NCI-H2029 treated with DMSO at 0.1 percent for 48 hours (cell line): ENCODE measurements at regions not wholly inside any gene's neighbourhood (a gene's known extent, or its start where the extent isn't known, plus 50 kb on each side); places are given as distances from the start of the nearest gene placed in this dataset.
"Not testable (repeated sequence)": the region's sequence is repeated elsewhere in the genome, so short reads cannot be mapped to it uniquely, and the experiment has no call there.

Source experiments
- DNase-seq: peaks from one replicate; lab custom pipeline; 2025; lab: John Stamatoyannopoulos, UW

GRCh38 chr22:48911647-48912046 lies 916.0 kb downstream of the BRD1 start:
- not testable (repeated sequence) for DNase-seq

- not testable (repeated sequence) for DNase-seq
Measured at GRCh38 chr22:48911067-48911466, 916.6 kb downstream of the BRD1 start.

- no peak for DNase-seq
Measured at GRCh38 chr22:48908547-48908946, 919.1 kb downstream of the BRD1 start.

- DNase-seq = no peak
Measured at GRCh38 chr22:48907591-48907990, 920.1 kb downstream of the BRD1 start.

- no peak for DNase-seq
Measured at GRCh38 chr22:48906216-48906835, 921.3 kb downstream of the BRD1 start.

GRCh38 chr22:48905206-48905975 lies 922.3 kb downstream of the BRD1 start:
- DNase-seq = no peak

GRCh38 chr22:48902983-48903650 lies 924.6 kb downstream of the BRD1 start:
- no peak for DNase-seq

GRCh38 chr22:48902001-48902869 lies 925.4 kb downstream of the BRD1 start:
- DNase-seq = no peak

- no peak for DNase-seq
Measured at GRCh38 chr22:48901324-48901723, 926.3 kb downstream of the BRD1 start.

- no peak for DNase-seq
Measured at GRCh38 chr22:48900626-48901025, 927.0 kb downstream of the BRD1 start.

- no peak for DNase-seq
Measured at GRCh38 chr22:48900327-48900597, 927.4 kb downstream of the BRD1 start.

- no peak for DNase-seq
Measured at GRCh38 chr22:48899523-48900326, 927.9 kb downstream of the BRD1 start.

GRCh38 chr22:48898524-48899250 lies 929.0 kb downstream of the BRD1 start:
- DNase-seq = no peak

- DNase-seq = no peak
Measured at GRCh38 chr22:48897645-48898370, 929.9 kb downstream of the BRD1 start.

GRCh38 chr22:48896766-48897644 lies 930.7 kb downstream of the BRD1 start:
- DNase-seq = no peak

- no peak for DNase-seq
Measured at GRCh38 chr22:48895831-48896765, 931.6 kb downstream of the BRD1 start.

GRCh38 chr22:48895336-48895735 lies 932.3 kb downstream of the BRD1 start:
- DNase-seq = no peak

- DNase-seq = no peak
Measured at GRCh38 chr22:48894804-48895250, 932.8 kb downstream of the BRD1 start.
